C4-2B (cell line): ENCODE measurements at regions not wholly inside any gene's neighbourhood (a gene's known extent, or its start where the extent isn't known, plus 50 kb on each side); places are given as distances from the start of the nearest gene placed in this dataset.

ENCODE experiments used
- ZFX ChIP-seq: fragments of 450-650 bp; IDR thresholded peaks from 2 replicates; pipeline ENCODE4 v1.6.1; 2017
- TF ChIP-seq, protein P1 (sequence below): fragments of 450-650 bp; conservative IDR thresholded peaks from 2 replicates; pipeline ENCODE4 v1.5.1; 2017; ENCODE audit warnings: mild to moderate bottlenecking

- TF ChIP-seq, protein P1, sequence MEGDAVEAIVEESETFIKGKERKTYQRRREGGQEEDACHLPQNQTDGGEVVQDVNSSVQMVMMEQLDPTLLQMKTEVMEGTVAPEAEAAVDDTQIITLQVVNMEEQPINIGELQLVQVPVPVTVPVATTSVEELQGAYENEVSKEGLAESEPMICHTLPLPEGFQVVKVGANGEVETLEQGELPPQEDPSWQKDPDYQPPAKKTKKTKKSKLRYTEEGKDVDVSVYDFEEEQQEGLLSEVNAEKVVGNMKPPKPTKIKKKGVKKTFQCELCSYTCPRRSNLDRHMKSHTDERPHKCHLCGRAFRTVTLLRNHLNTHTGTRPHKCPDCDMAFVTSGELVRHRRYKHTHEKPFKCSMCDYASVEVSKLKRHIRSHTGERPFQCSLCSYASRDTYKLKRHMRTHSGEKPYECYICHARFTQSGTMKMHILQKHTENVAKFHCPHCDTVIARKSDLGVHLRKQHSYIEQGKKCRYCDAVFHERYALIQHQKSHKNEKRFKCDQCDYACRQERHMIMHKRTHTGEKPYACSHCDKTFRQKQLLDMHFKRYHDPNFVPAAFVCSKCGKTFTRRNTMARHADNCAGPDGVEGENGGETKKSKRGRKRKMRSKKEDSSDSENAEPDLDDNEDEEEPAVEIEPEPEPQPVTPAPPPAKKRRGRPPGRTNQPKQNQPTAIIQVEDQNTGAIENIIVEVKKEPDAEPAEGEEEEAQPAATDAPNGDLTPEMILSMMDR: no peak
- TF ChIP-seq ZFX: no peak
Observed at GRCh38 chr14:59103396-59103795, 85.1 kb upstream of the DAAM1 start.
